ENCODE measurements at regions not wholly inside any gene's neighbourhood (a gene's known extent, or its start where the extent isn't known, plus 50 kb on each side); places are given as distances from the start of the nearest gene placed in this dataset.

- Histone ChIP-seq H3K23me2 (ENCODE audit: insufficient read length, low read depth, low read length, poor library complexity, severe bottlenecking) (no peaks in the 10 kb centered on the region), H3K14ac (ENCODE audit: insufficient read depth, low read length) (no peak overlapping the region), H3K27ac (ENCODE audit: insufficient read length, low read depth, low read length) (no peak overlapping the region), H3T11ph (ENCODE audit: low read length) (no peak overlapping the region), H3K56ac (ENCODE audit: insufficient read length, low read depth, low read length) (no peak overlapping the region), H3K18ac (ENCODE audit: insufficient read length, low read depth, low read length) (no peak overlapping the region), H3K4ac (ENCODE audit: low read depth, low read length) (no peak overlapping the region), H3K9me3 (ENCODE audit: control insufficient read depth, low read depth, low read length) (no peaks in the 10 kb centered on the region), H2AK5ac (ENCODE audit: insufficient read length, low read length) (no peak overlapping the region), H2AFZ (ENCODE audit: low read length) (no peak overlapping the region), H3K27me3 (ENCODE audit: insufficient read depth, low read length) (no peaks in the 10 kb centered on the region), H2BK120ac (ENCODE audit: low read depth, low read length, poor library complexity, severe bottlenecking) (no peak overlapping the region), H3K4me2 (ENCODE audit: insufficient read depth, insufficient read length, low read length) (no peak overlapping the region), H2BK5ac (ENCODE audit: insufficient read length, low read length) (no peak overlapping the region), H3K9ac (ENCODE audit: extremely low read depth, insufficient read length, low read length) (no peak overlapping the region), H3K23ac (ENCODE audit: insufficient read length, low read depth, low read length) (no peak overlapping the region), H2BK12ac (ENCODE audit: insufficient read length, low read depth, low read length) (no peak overlapping the region), H2BK20ac (ENCODE audit: low read depth, low read length, poor library complexity, severe bottlenecking) (no peak overlapping the region), H4K20me1 (ENCODE audit: control insufficient read depth, insufficient read depth, insufficient read length) (no peaks in the 10 kb centered on the region), H4K8ac (replicated peaks; ENCODE audit: insufficient read length, low read depth, low read length) (no peak overlapping the region), H2BK15ac (ENCODE audit: low read depth, low read length) (no peak overlapping the region), H3K79me2 (ENCODE audit: insufficient read depth, low read length) (no peaks in the 10 kb centered on the region), H3K79me1 (ENCODE audit: insufficient read depth, low read depth, low read length, poor library complexity, severe bottlenecking) (no peaks in the 10 kb centered on the region), H3K4me1 (ENCODE audit: insufficient read depth, low read length) (no peaks in the 10 kb centered on the region), H4K5ac (ENCODE audit: insufficient read length, low read depth, low read length) (no peak overlapping the region), H4K91ac (ENCODE audit: insufficient read length, low read depth, low read length) (no peak overlapping the region)
- no peak for TF ChIP-seq CTCF (conservative IDR thresholded peaks at IDR 0.05)
- no peaks in the 10 kb centered on the region for H3K9me3 Mint-ChIP-seq
- no peaks in the 10 kb centered on the region for H3K27me3 Mint-ChIP-seq (ENCODE audit: low read depth)
- WGBS (ENCODE audit: extremely low coverage, insufficient read length, low lambda C conversion rate): no CpG with 5 or more reads among the region's 2 CpGs
- no peaks in the 10 kb centered on the region for H3K36me3 Mint-ChIP-seq (ENCODE audit: insufficient read depth in 1 of 3, low read depth in 3 of 3)
- H3K4me3 Mint-ChIP-seq: no peak overlapping the region
- no peaks in the 10 kb centered on the region for H3K4me1 Mint-ChIP-seq
- no peak for DNase-seq
- no peak overlapping the region for H3K27ac Mint-ChIP-seq
Observed at GRCh38 chr2:18368008-18368407, 192.4 kb downstream of the RDH14 start.
